ENCODE measurements at regions not wholly inside any gene's neighbourhood (a gene's known extent, or its start where the extent isn't known, plus 50 kb on each side); places are given as distances from the start of the nearest gene placed in this dataset.
"Not testable (repeated sequence)": the region's sequence is repeated elsewhere in the genome, so short reads cannot be mapped to it uniquely, and the experiment has no call there.

GRCh38 chr20:30281584-30282197 is 975.8 kb upstream of the DEFB115 start:
- H3K4me3 Mint-ChIP-seq: no peak overlapping the region
- POLR2A ChIA-PET: no interaction called here
- CTCF ChIA-PET: no interaction called here

GRCh38 chr20:30283476-30284280 is 973.8 kb upstream of the DEFB115 start:
- H3K36me3 Mint-ChIP-seq (ENCODE audit: low read depth); H3K27me3 ChIP-seq (ENCODE audit: control insufficient read depth in 1 of 2, insufficient read depth in 2 of 2, low read length in 2 of 2); H3K9me3 Mint-ChIP-seq; H3K27me3 Mint-ChIP-seq; H3K27ac ChIP-seq (ENCODE audit: low read depth in 1 of 2, low read length in 2 of 2); H3K4me1 Mint-ChIP-seq (ENCODE audit: low read depth); CTCF ChIA-PET; POLR2A ChIA-PET; ATAC-seq (ENCODE audit: poor library complexity); H3K4me1 ChIP-seq (ENCODE audit: insufficient read depth, low read length); H3K36me3 ChIP-seq (ENCODE audit: insufficient read depth, low read length); intact Hi-C loops (cut with DNase I, micrococcal nuclease): not testable (repeated sequence)
- H3K4me3 ChIP-seq (ENCODE audit: low read length): peak overlapping the region; percentile 56
- H3K9me3 ChIP-seq (ENCODE audit: control insufficient read depth in 1 of 2, insufficient read depth in 1 of 2, low read length in 2 of 2): peaks cover 0 to 45% of the 10 kb centered on the region in 2 experiments
- DNase-seq: peak; percentile 53 to 87 (median 72)
- Mint-ChIP-seq H3K27ac (peak overlapping the region; percentile 58), H3K4me3 (peak overlapping the region; percentile 85)

More at GRCh38 chr20:30281584-30282197, 975.8 kb upstream of the DEFB115 start:
- Mint-ChIP-seq H3K9me3 (peaks cover 3% of the 10 kb centered on the region), H3K27me3 (no peaks in the 10 kb centered on the region), H3K36me3 (ENCODE audit: low read depth) (no peaks in the 10 kb centered on the region), H3K4me1 (ENCODE audit: low read depth) (peaks cover 18% of the 10 kb centered on the region), H3K27ac (no peak overlapping the region)
- Histone ChIP-seq H3K4me1 (ENCODE audit: insufficient read depth, low read length) (peaks cover 3% of the 10 kb centered on the region), H3K36me3 (ENCODE audit: insufficient read depth, low read length) (no peaks in the 10 kb centered on the region), H3K9me3 (ENCODE audit: control insufficient read depth in 1 of 2, insufficient read depth in 1 of 2, low read length in 2 of 2) (peaks cover 0 to 45% of the 10 kb centered on the region in 2 experiments), H3K27me3 (ENCODE audit: control insufficient read depth in 1 of 2, insufficient read depth in 2 of 2, low read length in 2 of 2) (no peaks in the 10 kb centered on the region), H3K4me3 (ENCODE audit: low read length) (no peak overlapping the region), H3K27ac (ENCODE audit: low read depth in 1 of 2, low read length in 2 of 2) (no peak overlapping the region)
- TF ChIP-seq CTCF (IDR thresholded peaks at IDR 0.05): no peak
- DNase-seq: peak in 1 of 14 experiments; percentile 6
- intact Hi-C loops (cut with DNase I, micrococcal nuclease): no loop called here
- ATAC-seq (ENCODE audit: poor library complexity): no peak

- TF ChIP-seq CTCF (IDR thresholded peaks at IDR 0.05): no peak
- Mint-ChIP-seq H3K27me3 (no peaks in the 10 kb centered on the region), H3K4me3 (peak overlapping the region; percentile 85), H3K36me3 (ENCODE audit: low read depth) (no peaks in the 10 kb centered on the region), H3K27ac (no peak overlapping the region), H3K9me3 (no peaks in the 10 kb centered on the region), H3K4me1 (ENCODE audit: low read depth) (peaks cover 11% of the 10 kb centered on the region)
- no peak for DNase-seq
- Histone ChIP-seq H3K4me3 (ENCODE audit: low read length) (peak overlapping the region; percentile 56), H3K27me3 (ENCODE audit: control insufficient read depth in 1 of 2, insufficient read depth in 2 of 2, low read length in 2 of 2) (no peaks in the 10 kb centered on the region), H3K27ac (ENCODE audit: low read depth in 1 of 2, low read length in 2 of 2) (no peak overlapping the region), H3K4me1 (ENCODE audit: insufficient read depth, low read length) (peaks cover 3% of the 10 kb centered on the region), H3K9me3 (ENCODE audit: control insufficient read depth in 1 of 2, insufficient read depth in 1 of 2, low read length in 2 of 2) (peaks cover 0 to 45% of the 10 kb centered on the region in 2 experiments), H3K36me3 (ENCODE audit: insufficient read depth, low read length) (no peaks in the 10 kb centered on the region)
- ChIA-PET CTCF (no interaction called here), POLR2A (no interaction called here)
- intact Hi-C loops (cut with DNase I, micrococcal nuclease): no loop called here
- no peak for ATAC-seq (ENCODE audit: poor library complexity)
These were observed 973.1 kb upstream of the DEFB115 start for GRCh38 chr20:30284281-30284905.
